Endothelial cell of umbilical vein (primary cell): ENCODE measurements at regions not wholly inside any gene's neighbourhood (a gene's known extent, or its start where the extent isn't known, plus 50 kb on each side); places are given as distances from the start of the nearest gene placed in this dataset.

Source experiments
- BruUV-seq: library from RNA; stranded (reverse); fragments of 400-500 nt; replicated peaks from 2 replicates; lab custom pipeline; 2021; lab: Mats Ljungman, UMichigan
- CTCF ChIA-PET: fragments of 300-600, 350-600 bp; sonication (Branson Sonifier 250); formaldehyde crosslinking; loops from one replicate; lab custom pipeline; 2021; ENCODE audit warnings: antibody characterized with exemption, inconsistent platforms; lab: Charles Lee
- POLR2A ChIA-PET: fragments of 300-600, 350-600 bp; sonication (Branson Sonifier 250); formaldehyde crosslinking; loops from one replicate; lab custom pipeline; 2021; ENCODE audit warnings: antibody characterized with exemption, inconsistent platforms; lab: Charles Lee
- DNase-seq: peaks from one replicate; pipeline ENCODE4 v3.0.0-alpha.2; 2011; ENCODE audit warnings: low read depth, low spot score
- FAIRE-seq: peaks from 2 replicates; lab custom pipeline; 2011; peaks lifted over from hg19 to GRCh38; lab: Jason Lieb, UNC
- H2AFZ ChIP-seq: 2 replicates; pipeline ENCODE4 v1.6.0; 2012; ENCODE audit warnings: low read depth, low read length, control low read depth, inconsistent platforms
- H3K27ac ChIP-seq: 2 replicates; pipeline ENCODE4 v1.5.1; 2011; ENCODE audit warnings: low read depth, mild to moderate bottlenecking, control low read depth, low read length, moderate library complexity; ENCODE audit not compliant: insufficient read depth
- H3K27me3 ChIP-seq, 2 experiments: 2 replicates each; pipeline versions ENCODE4 v1.6.0 to v1.6.1; 2011; ENCODE audit warnings: low read length in 2 of 2, mixed read lengths in 1 of 2; ENCODE audit not compliant: control insufficient read depth in 2 of 2, insufficient read depth in 2 of 2
- H3K36me3 ChIP-seq, 2 experiments: 2 replicates in 1 of 2; 3 replicates in 1 of 2; pipeline ENCODE4 v1.5.1; 2011; ENCODE audit warnings: low read length in 2 of 2, mild to moderate bottlenecking in 1 of 2, moderate library complexity in 1 of 2; ENCODE audit not compliant: control insufficient read depth in 2 of 2, insufficient read depth in 2 of 2; ENCODE audit errors: extremely low read depth in 1 of 2
- H3K4me1 ChIP-seq: 3 replicates; pipeline ENCODE4 v1.5.1; 2011; ENCODE audit warnings: mild to moderate bottlenecking, low read length; ENCODE audit not compliant: control insufficient read depth, insufficient read depth; ENCODE audit errors: extremely low read depth
- H3K4me2 ChIP-seq: 2 replicates; pipeline ENCODE4 v1.6.1; 2011; ENCODE audit warnings: low read length, control low read depth, mixed read lengths; ENCODE audit not compliant: insufficient read depth
- H3K4me3 ChIP-seq, 3 experiments: fragments of 200-600 bp in 1 of 3; sonication (generic), shearing (Covaris generic) in 1 of 3; replicated peaks in 1 of 3; 2 replicates each; pipeline ENCODE4 v1.5.1; 2011 to 2016; ENCODE audit warnings: control low read depth in 3 of 3, low read length in 3 of 3, mild to moderate bottlenecking in 2 of 3, inconsistent platforms in 1 of 3, low read depth in 1 of 3, moderate library complexity in 1 of 3; ENCODE audit not compliant: insufficient read depth in 1 of 3
- H3K79me2 ChIP-seq: 2 replicates; pipeline ENCODE4 v1.6.0; 2012; ENCODE audit warnings: low read length, inconsistent platforms; ENCODE audit not compliant: control insufficient read depth, insufficient read depth
- H3K9ac ChIP-seq: replicated peaks from 2 replicates; pipeline ENCODE3; 2011; ENCODE audit warnings: low read length, control low read depth; ENCODE audit not compliant: insufficient read depth; ENCODE audit errors: extremely low read depth
- H3K9me1 ChIP-seq: replicated peaks from 3 replicates; pipeline ENCODE4 v1.6.0; 2011; ENCODE audit warnings: mild to moderate bottlenecking, low read length; ENCODE audit not compliant: control insufficient read depth, insufficient read depth; ENCODE audit errors: extremely low read depth
- H3K9me3 ChIP-seq: replicated peaks from 2 replicates; pipeline ENCODE4 v1.5.1; 2012; ENCODE audit warnings: low read length, inconsistent platforms; ENCODE audit not compliant: control insufficient read depth, insufficient read depth
- H4K20me1 ChIP-seq: replicated peaks from 2 replicates; pipeline ENCODE3; 2011; ENCODE audit warnings: mild to moderate bottlenecking, low read length; ENCODE audit not compliant: control insufficient read depth, insufficient read depth; ENCODE audit errors: extremely low read depth
- EZH2 ChIP-seq: IDR thresholded peaks from 2 replicates; pipeline ENCODE4 v1.6.1; 2012; ENCODE audit warnings: borderline replicate concordance, low read depth, mild to moderate bottlenecking, moderate library complexity, low read length, inconsistent platforms; ENCODE audit not compliant: severe bottlenecking
- FOS ChIP-seq: IDR thresholded peaks from 2 replicates; pipeline ENCODE4 v1.6.1; 2011; ENCODE audit warnings: mild to moderate bottlenecking, low read length, moderate library complexity, borderline replicate concordance; ENCODE audit not compliant: insufficient read depth
- GATA2 ChIP-seq: IDR thresholded peaks from 2 replicates; pipeline ENCODE4 v1.7.0; 2011; ENCODE audit warnings: low read depth, mild to moderate bottlenecking, moderate library complexity, mixed read lengths, low read length; ENCODE audit not compliant: insufficient read length, insufficient read depth
- JUN ChIP-seq: IDR thresholded peaks from 2 replicates; pipeline ENCODE4 v1.6.1; 2011; ENCODE audit warnings: borderline replicate concordance, low read depth; ENCODE audit not compliant: insufficient read length, insufficient read depth
- MYC ChIP-seq: IDR thresholded peaks from one replicate; pipeline ENCODE4 v1.6.1; 2011; ENCODE audit warnings: mild to moderate bottlenecking, low read depth, low read length
- POLR2A ChIP-seq: IDR thresholded peaks from 2 replicates; pipeline ENCODE4 v1.6.1; 2012; ENCODE audit warnings: low read depth, mild to moderate bottlenecking, control low read depth, low read length
- POLR2AphosphoS5 ChIP-seq: IDR thresholded peaks from 2 replicates; pipeline ENCODE4 v1.6.1; 2012; ENCODE audit warnings: low read depth, mild to moderate bottlenecking, control low read depth, low read length, moderate library complexity; ENCODE audit not compliant: insufficient read depth
- dilution Hi-C: fragments of 300-500 bp; cut with MboI; formaldehyde crosslinking; loops from one replicate; pipeline ENCODE4 v1.15.0; 2019; ENCODE audit warnings: low sequenced_read_pairs; ENCODE audit not compliant: extremely low pct_ligation_motif_present
- intact Hi-C: fragments of 100-400 bp; cut with micrococcal nuclease; formaldehyde crosslinking; loops from one replicate; pipeline ENCODE4 v1.10.0; 2022
- TF ChIP-seq, protein P1 (sequence below): IDR thresholded peaks from 2 replicates; pipeline ENCODE4 v1.6.1; 2011; ENCODE audit not compliant: insufficient read depth, insufficient read length
- TF ChIP-seq, protein P2 (sequence below), 2 donors: IDR thresholded peaks; 1 replicate in 1 of 2; 2 replicates in 1 of 2; pipeline ENCODE4 v1.5.1; 2011; ENCODE audit warnings: low read length in 2 of 2, mild to moderate bottlenecking in 2 of 2, moderate library complexity in 2 of 2, control low read depth in 1 of 2, inconsistent platforms in 1 of 2, low read depth in 1 of 2; ENCODE audit not compliant: insufficient read depth in 1 of 2; ENCODE audit errors: extremely low read depth in 1 of 2

DNA sequence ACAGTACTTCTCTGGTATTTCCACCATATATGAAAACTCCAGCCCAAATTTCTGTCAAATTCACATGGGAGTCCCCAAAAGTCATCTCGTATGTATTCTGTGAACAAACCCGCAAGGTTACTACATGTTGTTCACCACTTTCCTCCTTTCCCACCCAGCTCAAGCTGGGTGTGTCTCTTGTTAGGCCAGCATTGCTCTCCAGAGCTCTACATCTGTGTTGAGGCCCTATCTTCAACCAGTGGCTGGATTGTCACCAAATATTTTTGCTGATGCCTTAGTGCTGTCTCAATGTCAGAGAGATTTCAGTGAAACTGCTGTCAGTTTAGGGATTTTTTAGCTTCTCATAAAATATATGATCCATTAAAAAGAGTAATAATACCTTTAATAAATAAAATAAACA is 230.9 kb downstream of the BTG1 start:
- Histone ChIP-seq H3K27me3 (no peaks in the 10 kb centered on the region), H3K4me3 (no peak overlapping the region), H2AFZ (no peak overlapping the region), H3K9ac (no peak overlapping the region), H4K20me1 (no peaks in the 10 kb centered on the region), H3K79me2 (no peaks in the 10 kb centered on the region), H3K36me3 (no peaks in the 10 kb centered on the region), H3K4me1 (peaks cover 12% of the 10 kb centered on the region), H3K9me1 (no peaks in the 10 kb centered on the region), H3K4me2 (no peak overlapping the region), H3K27ac (no peak overlapping the region), H3K9me3 (no peaks in the 10 kb centered on the region)
- intact Hi-C loops = loop anchor here (1.0 kb wide), 1 partner anchor 74 kb away; no protein-coding TSS in a partner anchor
- CTCF ChIA-PET = interaction anchor here (2.1 kb wide), 1 partner anchor 103 kb away, joined by 5 read pairs; no protein-coding TSS in a partner anchor
- TF ChIP-seq FOS (no peak), EZH2 (no peak), POLR2AphosphoS5 (no peak), MYC (no peak), GATA2 (no peak), JUN (no peak), POLR2A (no peak)
- TF ChIP-seq, protein P1, sequence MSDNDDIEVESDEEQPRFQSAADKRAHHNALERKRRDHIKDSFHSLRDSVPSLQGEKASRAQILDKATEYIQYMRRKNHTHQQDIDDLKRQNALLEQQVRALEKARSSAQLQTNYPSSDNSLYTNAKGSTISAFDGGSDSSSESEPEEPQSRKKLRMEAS = no peak
- TF ChIP-seq, protein P2, sequence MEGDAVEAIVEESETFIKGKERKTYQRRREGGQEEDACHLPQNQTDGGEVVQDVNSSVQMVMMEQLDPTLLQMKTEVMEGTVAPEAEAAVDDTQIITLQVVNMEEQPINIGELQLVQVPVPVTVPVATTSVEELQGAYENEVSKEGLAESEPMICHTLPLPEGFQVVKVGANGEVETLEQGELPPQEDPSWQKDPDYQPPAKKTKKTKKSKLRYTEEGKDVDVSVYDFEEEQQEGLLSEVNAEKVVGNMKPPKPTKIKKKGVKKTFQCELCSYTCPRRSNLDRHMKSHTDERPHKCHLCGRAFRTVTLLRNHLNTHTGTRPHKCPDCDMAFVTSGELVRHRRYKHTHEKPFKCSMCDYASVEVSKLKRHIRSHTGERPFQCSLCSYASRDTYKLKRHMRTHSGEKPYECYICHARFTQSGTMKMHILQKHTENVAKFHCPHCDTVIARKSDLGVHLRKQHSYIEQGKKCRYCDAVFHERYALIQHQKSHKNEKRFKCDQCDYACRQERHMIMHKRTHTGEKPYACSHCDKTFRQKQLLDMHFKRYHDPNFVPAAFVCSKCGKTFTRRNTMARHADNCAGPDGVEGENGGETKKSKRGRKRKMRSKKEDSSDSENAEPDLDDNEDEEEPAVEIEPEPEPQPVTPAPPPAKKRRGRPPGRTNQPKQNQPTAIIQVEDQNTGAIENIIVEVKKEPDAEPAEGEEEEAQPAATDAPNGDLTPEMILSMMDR (IDR thresholded peaks at IDR 0.05; ENCODE audit: extremely low read depth in 1 of 2, insufficient read depth in 1 of 2, low read depth in 1 of 2, low read length in 2 of 2) = no peak
- BruUV-seq = no TSS peak
- dilution Hi-C loops = no loop called here
- FAIRE-seq (no peak), DNase-seq (no peak)
- POLR2A ChIA-PET = no interaction called here
